Caco-2 (cell line): ENCODE measurements at regions not wholly inside any gene's neighbourhood (a gene's known extent, or its start where the extent isn't known, plus 50 kb on each side); places are given as distances from the start of the nearest gene placed in this dataset.

Source experiments
- BruUV-seq: library from RNA; stranded (reverse); fragments of 400-500 nt; replicated peaks from 2 replicates; lab custom pipeline; 2021; lab: Mats Ljungman, UMichigan
- CTCF ChIA-PET: fragments of 300-600 bp; sonication (Branson Sonifier 250); formaldehyde crosslinking; loops from one replicate; lab custom pipeline; 2022; ENCODE audit warnings: antibody characterized with exemption; lab: Charles Lee
- POLR2A ChIA-PET: fragments of 300-600 bp; sonication (Branson Sonifier 250); formaldehyde crosslinking; loops from one replicate; lab custom pipeline; 2022; ENCODE audit warnings: antibody characterized with exemption; lab: Charles Lee
- DNase-seq, 2 experiments: peaks; one replicate each; pipeline versions ENCODE4 v3.0.0 to v3.0.0-alpha.2; 2020 to 2022
- H3K27me3 ChIP-seq: replicated peaks from 2 replicates; pipeline ENCODE4 v1.6.0; 2011; ENCODE audit warnings: low read length; ENCODE audit not compliant: control insufficient read depth, insufficient read depth
- H3K36me3 ChIP-seq: 2 replicates; pipeline ENCODE4 v1.5.1; 2011; ENCODE audit warnings: low read length; ENCODE audit not compliant: control insufficient read depth, insufficient read depth
- H3K4me1 ChIP-seq: fragments of 250-450 bp; sonication (Bioruptor Pico); 2 replicates; pipeline ENCODE4 v1.5.1; 2020; ENCODE audit warnings: mild to moderate bottlenecking
- H3K4me3 ChIP-seq: 2 replicates; pipeline ENCODE4 v1.5.1; 2011; ENCODE audit warnings: low read depth, mild to moderate bottlenecking, control low read depth, low read length
- H3K9me3 ChIP-seq: fragments of 250-450 bp; sonication (Bioruptor Pico); 2 replicates; pipeline ENCODE4 v1.5.1; 2020; ENCODE audit warnings: mild to moderate bottlenecking, moderate library complexity
- H3K27ac Mint-ChIP-seq: one replicate; pipeline ENCODE4 v1.8.0; 2022; ENCODE audit warnings: mixed read lengths; ENCODE audit not compliant: unreplicated experiment
- H3K27me3 Mint-ChIP-seq: one replicate; pipeline ENCODE4 v1.8.0; 2022; ENCODE audit warnings: mixed read lengths; ENCODE audit not compliant: insufficient read depth, unreplicated experiment
- H3K36me3 Mint-ChIP-seq: one replicate; pipeline ENCODE4 v1.8.0; 2022; ENCODE audit warnings: mild to moderate bottlenecking, mixed read lengths; ENCODE audit not compliant: insufficient read depth, unreplicated experiment
- H3K4me1 Mint-ChIP-seq: one replicate; pipeline ENCODE4 v1.8.0; 2022; ENCODE audit warnings: low read depth, mixed read lengths; ENCODE audit not compliant: unreplicated experiment
- H3K4me3 Mint-ChIP-seq: one replicate; pipeline ENCODE4 v1.8.0; 2022; ENCODE audit warnings: mild to moderate bottlenecking, moderate library complexity, mixed read lengths; ENCODE audit not compliant: unreplicated experiment
- H3K9me3 Mint-ChIP-seq: one replicate; pipeline ENCODE4 v1.8.0; 2022; ENCODE audit warnings: mixed read lengths; ENCODE audit not compliant: unreplicated experiment
- intact Hi-C: fragments of 100-400 bp; cut with micrococcal nuclease; formaldehyde crosslinking; loops from one replicate; pipeline ENCODE4 v1.10.0; 2022; ENCODE audit not compliant: unreplicated experiment
- TF ChIP-seq, protein P1 (sequence below), 2 experiments: fragments of 200-600 bp in 1 of 2; IDR thresholded peaks; 1 replicate in 1 of 2; 2 replicates in 1 of 2; pipeline versions ENCODE4 v1.5.1 to v1.8.0; 2011 to 2022; ENCODE audit warnings: antibody characterized with exemption in 1 of 2, control low read depth in 1 of 2, inconsistent platforms in 1 of 2, low read depth in 1 of 2, low read length in 1 of 2, mild to moderate bottlenecking in 1 of 2, moderate library complexity in 1 of 2; ENCODE audit not compliant: insufficient read depth in 1 of 2, severe bottlenecking in 1 of 2, unreplicated experiment in 1 of 2

DNA sequence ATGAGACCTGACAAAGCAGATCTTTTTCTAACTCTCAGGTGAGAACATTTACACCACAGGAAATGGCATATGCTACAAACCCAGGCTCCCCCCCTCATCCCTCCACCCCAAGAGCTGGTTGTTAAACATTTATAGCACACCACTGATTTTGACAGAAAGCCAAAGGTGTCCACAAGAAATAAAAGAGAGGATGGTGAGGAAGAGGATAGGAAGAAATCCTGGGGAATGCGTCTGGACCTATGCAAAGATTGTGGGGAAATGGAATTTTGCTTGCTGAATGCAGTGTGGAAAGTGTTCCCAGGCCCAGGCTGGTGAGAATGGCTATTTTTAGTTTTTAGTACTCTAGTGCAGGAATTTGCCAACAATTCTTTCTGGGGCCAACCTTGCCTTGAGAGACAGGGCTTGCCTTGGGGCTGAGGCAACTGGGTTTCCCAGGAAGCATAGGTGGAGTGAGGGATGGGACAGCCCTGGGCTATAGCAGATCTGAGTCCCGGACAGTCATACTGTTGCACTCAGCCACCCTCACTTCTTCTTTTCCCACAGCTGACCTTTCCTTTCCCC lies 163.9 kb downstream of the ADAMTS15 start:
- H3K27ac Mint-ChIP-seq, result no peak overlapping the region
- intact Hi-C loops, result loop anchor here (2.0 kb wide), 1 partner anchor 178 kb away; no protein-coding TSS in a partner anchor
- H3K27me3 Mint-ChIP-seq, result peaks cover 5% of the 10 kb centered on the region
- no peak overlapping the region for H3K4me3 Mint-ChIP-seq
- no peaks in the 10 kb centered on the region for H3K4me1 Mint-ChIP-seq
- CTCF ChIA-PET, result interaction anchor here (0.6 kb wide), 1 partner anchor 138 kb away, joined by 6 read pairs; no protein-coding TSS in a partner anchor
- POLR2A ChIA-PET, result no interaction called here
- peaks cover 4% of the 10 kb centered on the region; the same call in 1 of the 2 replicates for H3K9me3 ChIP-seq
- TF ChIP-seq, protein P1, sequence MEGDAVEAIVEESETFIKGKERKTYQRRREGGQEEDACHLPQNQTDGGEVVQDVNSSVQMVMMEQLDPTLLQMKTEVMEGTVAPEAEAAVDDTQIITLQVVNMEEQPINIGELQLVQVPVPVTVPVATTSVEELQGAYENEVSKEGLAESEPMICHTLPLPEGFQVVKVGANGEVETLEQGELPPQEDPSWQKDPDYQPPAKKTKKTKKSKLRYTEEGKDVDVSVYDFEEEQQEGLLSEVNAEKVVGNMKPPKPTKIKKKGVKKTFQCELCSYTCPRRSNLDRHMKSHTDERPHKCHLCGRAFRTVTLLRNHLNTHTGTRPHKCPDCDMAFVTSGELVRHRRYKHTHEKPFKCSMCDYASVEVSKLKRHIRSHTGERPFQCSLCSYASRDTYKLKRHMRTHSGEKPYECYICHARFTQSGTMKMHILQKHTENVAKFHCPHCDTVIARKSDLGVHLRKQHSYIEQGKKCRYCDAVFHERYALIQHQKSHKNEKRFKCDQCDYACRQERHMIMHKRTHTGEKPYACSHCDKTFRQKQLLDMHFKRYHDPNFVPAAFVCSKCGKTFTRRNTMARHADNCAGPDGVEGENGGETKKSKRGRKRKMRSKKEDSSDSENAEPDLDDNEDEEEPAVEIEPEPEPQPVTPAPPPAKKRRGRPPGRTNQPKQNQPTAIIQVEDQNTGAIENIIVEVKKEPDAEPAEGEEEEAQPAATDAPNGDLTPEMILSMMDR (IDR thresholded peaks at IDR 0.05; ENCODE audit: insufficient read depth in 1 of 2, low read depth in 1 of 2, low read length in 1 of 2, severe bottlenecking in 1 of 2, unreplicated experiment in 1 of 2), result no peak
- H3K36me3 ChIP-seq, result no peaks in the 10 kb centered on the region
- no peaks in the 10 kb centered on the region; the same call in 1 of the 2 replicates for H3K4me1 ChIP-seq
- no peaks in the 10 kb centered on the region for H3K27me3 ChIP-seq
- BruUV-seq, result no TSS peak
- no peaks in the 10 kb centered on the region for H3K9me3 Mint-ChIP-seq
- no peak overlapping the region for H3K4me3 ChIP-seq
- DNase-seq, result no peak
- no peaks in the 10 kb centered on the region for H3K36me3 Mint-ChIP-seq

DNA sequence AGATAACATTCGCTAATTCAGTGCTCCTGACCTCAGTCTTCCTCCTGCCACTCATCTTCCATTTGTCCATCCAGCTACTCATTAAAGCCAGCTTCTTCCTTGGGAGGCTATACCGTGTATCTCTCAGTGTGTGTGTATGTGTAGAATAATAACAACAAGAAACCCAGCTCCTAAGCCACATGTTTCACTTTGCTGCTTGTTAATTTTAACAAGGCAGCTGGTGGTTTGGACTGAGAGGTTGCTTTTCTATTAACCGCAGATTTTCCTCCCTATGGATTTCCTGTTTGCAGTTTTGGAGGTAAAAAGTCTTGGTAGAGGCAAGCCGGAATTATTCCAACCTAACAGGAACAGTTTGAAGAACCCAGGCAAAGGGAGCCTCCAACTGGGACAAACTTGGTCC lies 165.0 kb downstream of the ADAMTS15 start:
- no TSS peak for BruUV-seq
- H3K36me3 Mint-ChIP-seq, result no peaks in the 10 kb centered on the region
- no peaks in the 10 kb centered on the region for H3K9me3 Mint-ChIP-seq
- H3K4me1 ChIP-seq, result no peaks in the 10 kb centered on the region; the same call in 1 of the 2 replicates
- intact Hi-C loops, result loop anchor here (2.0 kb wide), 1 partner anchor 179 kb away; no protein-coding TSS in a partner anchor
- no peak overlapping the region for H3K4me3 ChIP-seq
- ChIA-PET POLR2A (interaction anchor here (0.6 kb wide), 1 partner anchor 1949 kb away, joined by 5 read pairs; no protein-coding TSS in a partner anchor), CTCF (no interaction called here)
- H3K27ac Mint-ChIP-seq, result no peak overlapping the region
- TF ChIP-seq, protein P1 (IDR thresholded peaks at IDR 0.05; ENCODE audit: insufficient read depth in 1 of 2, low read depth in 1 of 2, low read length in 1 of 2, severe bottlenecking in 1 of 2, unreplicated experiment in 1 of 2), result no peak
- no peak overlapping the region for H3K4me3 Mint-ChIP-seq
- peaks cover 3% of the 10 kb centered on the region for H3K27me3 Mint-ChIP-seq
- no peaks in the 10 kb centered on the region for H3K4me1 Mint-ChIP-seq
- peaks cover 4% of the 10 kb centered on the region; the same call in 1 of the 2 replicates for H3K9me3 ChIP-seq
- H3K36me3 ChIP-seq, result no peaks in the 10 kb centered on the region
- DNase-seq, result no peak
- no peaks in the 10 kb centered on the region for H3K27me3 ChIP-seq

DNA sequence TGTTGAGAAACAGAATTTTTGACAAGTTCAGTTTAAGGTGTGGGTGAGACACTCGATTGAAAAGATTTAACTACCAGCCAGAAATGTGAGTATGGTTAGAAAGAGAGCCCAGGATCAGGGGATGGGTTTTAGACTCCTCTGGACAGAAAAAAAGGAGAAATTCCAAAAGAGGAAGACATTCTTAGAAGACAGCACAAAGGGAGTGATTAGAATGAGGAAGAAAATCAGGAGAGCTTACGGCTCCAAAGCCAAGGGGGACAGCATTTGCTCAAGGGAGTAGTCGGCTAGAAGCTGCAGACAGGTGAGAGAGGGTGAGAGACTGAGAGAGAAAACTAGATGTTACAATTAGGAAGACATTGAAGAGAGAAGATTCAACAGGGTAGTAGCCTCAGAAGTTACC lies 166.1 kb downstream of the ADAMTS15 start:
- no peak overlapping the region for H3K27ac Mint-ChIP-seq
- CTCF ChIA-PET, result no interaction called here
- no peaks in the 10 kb centered on the region; the same call in 1 of the 2 replicates for H3K4me1 ChIP-seq
- H3K4me3 ChIP-seq, result no peak overlapping the region
- POLR2A ChIA-PET, result no interaction called here
- no peaks in the 10 kb centered on the region for H3K9me3 Mint-ChIP-seq
- no peaks in the 10 kb centered on the region for H3K27me3 ChIP-seq
- H3K36me3 ChIP-seq, result no peaks in the 10 kb centered on the region
- H3K9me3 ChIP-seq, result peaks cover 4% of the 10 kb centered on the region; the same call in 1 of the 2 replicates
- H3K4me3 Mint-ChIP-seq, result no peak overlapping the region
- BruUV-seq, result no TSS peak
- no peaks in the 10 kb centered on the region for H3K36me3 Mint-ChIP-seq
- H3K27me3 Mint-ChIP-seq, result peaks cover 6% of the 10 kb centered on the region
- no peak for DNase-seq
- intact Hi-C loops, result no loop called here
- H3K4me1 Mint-ChIP-seq, result no peaks in the 10 kb centered on the region
- TF ChIP-seq, protein P1 (IDR thresholded peaks at IDR 0.05; ENCODE audit: insufficient read depth in 1 of 2, low read depth in 1 of 2, low read length in 1 of 2, severe bottlenecking in 1 of 2, unreplicated experiment in 1 of 2), result no peak
